H9 (cell line): ENCODE measurements at regions not wholly inside any gene's neighbourhood (a gene's known extent, or its start where the extent isn't known, plus 50 kb on each side); places are given as distances from the start of the nearest gene placed in this dataset.

Source experiments
- DNase-seq: peaks from one replicate; pipeline ENCODE4 v3.0.0-alpha.2; 2017
- H2AFZ ChIP-seq: one replicate; pipeline ENCODE4 v1.6.1; 2013; ENCODE audit warnings: mild to moderate bottlenecking, low read length, control low read depth, moderate library complexity
- H2AK5ac ChIP-seq: 2 replicates; pipeline ENCODE4 v1.6.1; 2013; ENCODE audit warnings: low read length, control low read depth, mixed read lengths; ENCODE audit not compliant: insufficient read length
- H2BK120ac ChIP-seq: one replicate; pipeline ENCODE4 v1.6.1; 2013; ENCODE audit warnings: low read depth, mild to moderate bottlenecking, low read length, control low read depth, inconsistent platforms; ENCODE audit not compliant: poor library complexity, severe bottlenecking
- H2BK12ac ChIP-seq: 2 replicates; pipeline ENCODE4 v1.6.1; 2013; ENCODE audit warnings: low read length, control low read depth, mixed read lengths, low read depth; ENCODE audit not compliant: insufficient read length
- H2BK15ac ChIP-seq: 2 replicates; pipeline ENCODE4 v1.6.1; 2013; ENCODE audit warnings: low read depth, low read length, control low read depth
- H2BK20ac ChIP-seq: one replicate; pipeline ENCODE4 v1.6.1; 2013; ENCODE audit warnings: low read depth, mild to moderate bottlenecking, low read length, control low read depth, inconsistent platforms; ENCODE audit not compliant: poor library complexity, severe bottlenecking
- H2BK5ac ChIP-seq: 2 replicates; pipeline ENCODE4 v1.6.1; 2013; ENCODE audit warnings: low read length, control low read depth, mixed read lengths; ENCODE audit not compliant: insufficient read length
- H3K14ac ChIP-seq: 2 replicates; pipeline ENCODE4 v1.6.1; 2013; ENCODE audit warnings: low read length, control low read depth; ENCODE audit not compliant: insufficient read depth
- H3K18ac ChIP-seq: 2 replicates; pipeline ENCODE4 v1.6.1; 2013; ENCODE audit warnings: low read depth, mild to moderate bottlenecking, mixed read lengths, low read length, control low read depth; ENCODE audit not compliant: insufficient read length
- H3K23ac ChIP-seq: 2 replicates; pipeline ENCODE4 v1.6.1; 2013; ENCODE audit warnings: low read length, control low read depth, mixed read lengths, low read depth; ENCODE audit not compliant: insufficient read length
- H3K23me2 ChIP-seq: 2 replicates; pipeline ENCODE4 v1.6.1; 2013; ENCODE audit warnings: low read depth, mild to moderate bottlenecking, mixed read lengths, low read length, control low read depth; ENCODE audit not compliant: insufficient read length, poor library complexity, severe bottlenecking
- H3K27ac ChIP-seq: 2 replicates; pipeline ENCODE4 v1.5.1; 2013; ENCODE audit warnings: low read length, control low read depth, mixed read lengths, low read depth; ENCODE audit not compliant: insufficient read length
- H3K27me3 ChIP-seq: 2 replicates; pipeline ENCODE4 v1.6.1; 2013; ENCODE audit warnings: low read length, control low read depth, inconsistent platforms; ENCODE audit not compliant: insufficient read depth
- H3K4ac ChIP-seq: 2 replicates; pipeline ENCODE4 v1.6.1; 2013; ENCODE audit warnings: low read depth, mild to moderate bottlenecking, control low read depth, inconsistent platforms, low read length, moderate library complexity
- H3K4me1 ChIP-seq: 2 replicates; pipeline ENCODE4 v1.6.1; 2013; ENCODE audit warnings: low read length, control low read depth, inconsistent platforms; ENCODE audit not compliant: insufficient read depth
- H3K4me2 ChIP-seq: 2 replicates; pipeline ENCODE4 v1.6.1; 2013; ENCODE audit warnings: low read length, control low read depth, mixed read lengths; ENCODE audit not compliant: insufficient read length, insufficient read depth
- H3K56ac ChIP-seq: 2 replicates; pipeline ENCODE4 v1.6.1; 2013; ENCODE audit warnings: low read depth, mild to moderate bottlenecking, mixed read lengths, low read length, control low read depth; ENCODE audit not compliant: insufficient read length
- H3K79me1 ChIP-seq: 2 replicates; pipeline ENCODE4 v1.6.1; 2013; ENCODE audit warnings: low read depth, mild to moderate bottlenecking, moderate library complexity, low read length, control low read depth, inconsistent platforms; ENCODE audit not compliant: insufficient read depth, poor library complexity, severe bottlenecking
- H3K79me2 ChIP-seq: 2 replicates; pipeline ENCODE4 v1.6.1; 2013; ENCODE audit warnings: low read length, control low read depth, inconsistent platforms; ENCODE audit not compliant: insufficient read depth
- H3K9ac ChIP-seq: 2 replicates; pipeline ENCODE4 v1.6.1; 2013; ENCODE audit warnings: low read length, control low read depth, mixed read lengths; ENCODE audit not compliant: insufficient read length; ENCODE audit errors: extremely low read depth
- H3K9me3 ChIP-seq: one replicate; pipeline ENCODE4 v1.6.1; 2013; ENCODE audit warnings: low read depth, low read length, inconsistent platforms; ENCODE audit not compliant: control insufficient read depth
- H3T11ph ChIP-seq: one replicate; pipeline ENCODE4 v1.6.1; 2013; ENCODE audit warnings: mild to moderate bottlenecking, low read length, control low read depth, inconsistent platforms
- H4K20me1 ChIP-seq: one replicate; pipeline ENCODE4 v1.6.1; 2013; ENCODE audit not compliant: control insufficient read depth, insufficient read length, insufficient read depth
- H4K5ac ChIP-seq: 2 replicates; pipeline ENCODE4 v1.6.1; 2013; ENCODE audit warnings: low read depth, mild to moderate bottlenecking, mixed read lengths, low read length, control low read depth; ENCODE audit not compliant: insufficient read length
- H4K8ac ChIP-seq: replicated peaks from 2 replicates; pipeline ENCODE4 v1.6.1; 2013; ENCODE audit warnings: low read length, control low read depth, mixed read lengths, low read depth; ENCODE audit not compliant: insufficient read length
- H4K91ac ChIP-seq: 2 replicates; pipeline ENCODE4 v1.6.1; 2013; ENCODE audit warnings: low read depth, mild to moderate bottlenecking, moderate library complexity, mixed read lengths, low read length, control low read depth; ENCODE audit not compliant: insufficient read length
- H3K27ac Mint-ChIP-seq, 3 experiments: 2 replicates in 2 of 3; 3 replicates in 1 of 3; pipeline ENCODE4 v1.8.0; 2020 to 2021; ENCODE audit warnings: mixed read lengths in 3 of 3, mild to moderate bottlenecking in 1 of 3, moderate library complexity in 1 of 3
- H3K27me3 Mint-ChIP-seq: 2 replicates; pipeline ENCODE4 v1.8.0; 2021; ENCODE audit warnings: low read depth, mild to moderate bottlenecking, moderate library complexity, mixed read lengths
- H3K36me3 Mint-ChIP-seq, 3 experiments: 2 replicates in 2 of 3; 3 replicates in 1 of 3; pipeline ENCODE4 v1.8.0; 2020 to 2021; ENCODE audit warnings: low read depth in 3 of 3, mixed read lengths in 3 of 3; ENCODE audit not compliant: insufficient read depth in 1 of 3
- H3K4me1 Mint-ChIP-seq, 2 experiments: 2 replicates each; pipeline ENCODE4 v1.8.0; 2020; ENCODE audit warnings: mixed read lengths in 2 of 2
- H3K4me3 Mint-ChIP-seq, 2 experiments: 2 replicates in 1 of 2; 3 replicates in 1 of 2; pipeline ENCODE4 v1.8.0; 2020 to 2021; ENCODE audit warnings: mild to moderate bottlenecking in 2 of 2, mixed read lengths in 2 of 2, moderate library complexity in 1 of 2
- H3K9me3 Mint-ChIP-seq, 2 experiments: 2 replicates in 1 of 2; 3 replicates in 1 of 2; pipeline ENCODE4 v1.8.0; 2020; ENCODE audit warnings: mild to moderate bottlenecking in 2 of 2, mixed read lengths in 2 of 2, moderate library complexity in 1 of 2
- CTCF ChIP-seq: fragments of 200-600 bp; sonication (generic); conservative IDR thresholded peaks from 3 replicates; pipeline ENCODE4 v1.8.0; 2021; ENCODE audit warnings: antibody characterized with exemption, mild to moderate bottlenecking
- WGBS: extraction: QIAGEN DNeasy Blood & Tissue Kit; methylation state at CpG from one replicate; pipeline ENCODE4 v1.1.7; 2013; ENCODE audit warnings: missing lambda C conversion rate, low lambda C conversion rate, mixed read lengths; ENCODE audit not compliant: insufficient read length; ENCODE audit errors: extremely low coverage; 5-methylcytosine and 5-hydroxymethylcytosine counted together

- Histone ChIP-seq H2BK120ac (no peak overlapping the region), H3K4me2 (no peak overlapping the region), H4K5ac (no peak overlapping the region), H3K79me1 (no peaks in the 10 kb centered on the region), H2BK12ac (no peak overlapping the region), H3K4me1 (no peaks in the 10 kb centered on the region), H4K91ac (no peak overlapping the region), H3K14ac (no peak overlapping the region), H3T11ph (no peak overlapping the region), H3K9ac (no peak overlapping the region), H2AFZ (no peak overlapping the region), H3K79me2 (no peaks in the 10 kb centered on the region), H3K56ac (no peak overlapping the region), H2BK20ac (no peak overlapping the region), H3K23me2 (no peaks in the 10 kb centered on the region), H3K27me3 (no peaks in the 10 kb centered on the region), H2BK5ac (no peak overlapping the region), H2AK5ac (no peak overlapping the region), H2BK15ac (no peak overlapping the region), H4K8ac (no peak overlapping the region), H3K4ac (no peak overlapping the region), H3K23ac (no peak overlapping the region), H4K20me1 (no peaks in the 10 kb centered on the region), H3K18ac (no peak overlapping the region), H3K9me3 (no peaks in the 10 kb centered on the region), H3K27ac (no peak overlapping the region)
- Mint-ChIP-seq H3K4me1 (peaks cover 6 to 17% of the 10 kb centered on the region in 2 experiments), H3K27me3 (peaks cover 12% of the 10 kb centered on the region), H3K4me3 (no peak overlapping the region), H3K9me3 (peaks cover 0 to 11% of the 10 kb centered on the region in 2 experiments; a peak in 3 of 5 replicates), H3K27ac (no peak overlapping the region), H3K36me3 (peaks cover 0 to 6% (median 5%) of the 10 kb centered on the region in 3 experiments; a peak in 4 of 7 replicates)
- no peak for DNase-seq
- no peak for TF ChIP-seq CTCF
- no CpG with 5 or more reads among the region's 5 CpGs for WGBS
These were observed 303.0 kb upstream of the FOXF1 start for GRCh38 chr16:86207350-86207749.
